Progenitor cell of endocrine pancreas (in vitro differentiated cells): ENCODE measurements at regions not wholly inside any gene's neighbourhood (a gene's known extent, or its start where the extent isn't known, plus 50 kb on each side); places are given as distances from the start of the nearest gene placed in this dataset.

ENCODE experiments used
- DNase-seq: peaks from one replicate; pipeline ENCODE4 v3.0.0; 2021; ENCODE audit warnings: low spot score; ENCODE audit not compliant: unreplicated experiment
- H3K27ac Mint-ChIP-seq: 2 replicates; pipeline ENCODE4 v1.8.0; 2021; ENCODE audit warnings: mild to moderate bottlenecking, moderate library complexity, mixed read lengths
- H3K27me3 Mint-ChIP-seq: 2 replicates; pipeline ENCODE4 v1.8.0; 2021; ENCODE audit warnings: mixed read lengths
- H3K36me3 Mint-ChIP-seq: 2 replicates; pipeline ENCODE4 v1.8.0; 2022; ENCODE audit warnings: mixed read lengths; ENCODE audit not compliant: insufficient read depth
- H3K4me1 Mint-ChIP-seq: 2 replicates; pipeline ENCODE4 v1.8.0; 2021; ENCODE audit warnings: low read depth, mixed read lengths
- H3K4me3 Mint-ChIP-seq: 2 replicates; pipeline ENCODE4 v1.8.0; 2021; ENCODE audit warnings: low read depth, mild to moderate bottlenecking, moderate library complexity, mixed read lengths
- H3K9me3 Mint-ChIP-seq: 2 replicates; pipeline ENCODE4 v1.8.0; 2021; ENCODE audit warnings: low read depth, mixed read lengths
- TF ChIP-seq, protein P1 (sequence below): fragments of 200-600 bp; sonication (generic); IDR thresholded peaks from one replicate; pipeline ENCODE4 v1.5.0; 2021; ENCODE audit warnings: antibody characterized with exemption, mild to moderate bottlenecking; ENCODE audit not compliant: unreplicated experiment

DNA sequence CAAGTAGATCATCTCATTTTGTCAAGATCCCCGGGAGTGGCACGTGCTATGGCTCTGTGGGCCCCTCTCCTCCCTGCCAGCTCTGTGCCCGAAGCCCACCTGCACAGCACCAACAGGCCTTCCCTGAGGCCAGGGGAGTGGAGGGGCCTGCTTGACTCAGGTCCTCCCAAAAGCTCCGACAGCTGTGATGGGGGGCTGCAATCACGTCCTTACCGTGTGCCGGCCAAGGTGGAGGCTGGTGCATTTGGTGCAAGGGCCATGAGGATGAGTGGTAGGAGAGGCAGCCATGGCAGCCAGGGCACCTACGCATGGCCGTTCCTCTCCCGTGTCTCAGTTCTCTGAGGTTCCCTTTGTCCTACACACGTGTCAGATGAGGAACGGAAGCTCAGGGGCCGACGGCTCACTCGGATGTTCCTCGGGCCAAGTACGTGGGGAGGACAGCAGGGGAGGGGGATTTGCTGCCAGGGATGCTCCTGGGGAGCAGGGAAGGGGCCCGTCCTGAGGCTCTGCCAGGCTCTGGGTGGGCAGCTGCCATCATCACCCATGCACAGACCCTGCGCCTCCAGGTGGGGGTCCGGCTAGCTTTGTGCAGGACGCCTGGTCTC lies 95.8 kb downstream of the HMX1 start:
- Mint-ChIP-seq H3K36me3 (no peaks in the 10 kb centered on the region), H3K27ac (no peak overlapping the region), H3K4me3 (no peak overlapping the region), H3K4me1 (peaks cover 10% of the 10 kb centered on the region), H3K27me3 (peaks cover 6% of the 10 kb centered on the region), H3K9me3 (no peaks in the 10 kb centered on the region)
- TF ChIP-seq, protein P1, sequence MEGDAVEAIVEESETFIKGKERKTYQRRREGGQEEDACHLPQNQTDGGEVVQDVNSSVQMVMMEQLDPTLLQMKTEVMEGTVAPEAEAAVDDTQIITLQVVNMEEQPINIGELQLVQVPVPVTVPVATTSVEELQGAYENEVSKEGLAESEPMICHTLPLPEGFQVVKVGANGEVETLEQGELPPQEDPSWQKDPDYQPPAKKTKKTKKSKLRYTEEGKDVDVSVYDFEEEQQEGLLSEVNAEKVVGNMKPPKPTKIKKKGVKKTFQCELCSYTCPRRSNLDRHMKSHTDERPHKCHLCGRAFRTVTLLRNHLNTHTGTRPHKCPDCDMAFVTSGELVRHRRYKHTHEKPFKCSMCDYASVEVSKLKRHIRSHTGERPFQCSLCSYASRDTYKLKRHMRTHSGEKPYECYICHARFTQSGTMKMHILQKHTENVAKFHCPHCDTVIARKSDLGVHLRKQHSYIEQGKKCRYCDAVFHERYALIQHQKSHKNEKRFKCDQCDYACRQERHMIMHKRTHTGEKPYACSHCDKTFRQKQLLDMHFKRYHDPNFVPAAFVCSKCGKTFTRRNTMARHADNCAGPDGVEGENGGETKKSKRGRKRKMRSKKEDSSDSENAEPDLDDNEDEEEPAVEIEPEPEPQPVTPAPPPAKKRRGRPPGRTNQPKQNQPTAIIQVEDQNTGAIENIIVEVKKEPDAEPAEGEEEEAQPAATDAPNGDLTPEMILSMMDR, result no peak
- DNase-seq, result no peak

DNA sequence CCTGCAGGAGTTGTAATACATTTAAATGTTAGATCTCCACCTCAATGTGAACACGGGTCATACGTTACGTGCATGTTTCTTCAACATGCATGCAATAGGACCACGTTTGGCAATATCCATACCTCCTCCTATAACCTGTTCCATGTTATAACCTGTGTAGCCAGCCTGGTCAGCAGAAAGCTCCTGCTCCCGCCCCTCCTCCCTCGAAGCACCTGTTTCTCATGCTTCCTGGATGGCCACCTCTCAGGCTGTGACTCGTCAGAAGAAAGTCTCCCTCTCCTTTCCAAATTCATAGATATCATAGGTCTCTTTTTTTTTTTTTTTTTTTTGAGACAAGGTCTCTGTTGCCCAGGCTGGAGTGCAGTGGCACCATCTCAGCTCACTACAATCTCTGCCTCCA lies 96.5 kb downstream of the HMX1 start:
- TF ChIP-seq, protein P1, result no peak
- Mint-ChIP-seq H3K27me3 (peaks cover 11% of the 10 kb centered on the region), H3K4me1 (peaks cover 7% of the 10 kb centered on the region), H3K9me3 (no peaks in the 10 kb centered on the region), H3K4me3 (no peak overlapping the region), H3K27ac (no peak overlapping the region), H3K36me3 (no peaks in the 10 kb centered on the region)
- no peak for DNase-seq

DNA sequence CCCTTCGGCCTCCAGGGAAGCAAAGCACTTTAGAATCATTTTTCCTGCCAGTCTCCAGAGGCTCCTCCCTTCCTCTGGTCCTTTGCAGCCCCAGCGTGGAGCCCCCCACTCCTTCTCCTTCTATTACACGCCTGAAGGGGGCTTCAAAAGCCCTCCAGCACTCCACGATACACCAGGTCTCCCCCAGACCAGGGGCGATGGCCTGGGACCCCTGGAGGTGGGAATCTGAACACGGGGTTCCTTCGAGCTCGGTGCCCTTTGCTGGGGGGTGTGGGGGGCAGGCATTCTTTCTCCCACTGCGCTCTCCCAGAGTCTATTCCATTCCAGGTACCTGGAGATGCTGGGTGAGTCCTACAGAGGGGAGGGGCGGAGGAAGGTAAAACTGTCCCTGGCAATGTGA lies 97.6 kb downstream of the HMX1 start:
- Mint-ChIP-seq H3K27ac (no peak overlapping the region), H3K4me1 (peaks cover 1% of the 10 kb centered on the region), H3K36me3 (no peaks in the 10 kb centered on the region), H3K9me3 (no peaks in the 10 kb centered on the region), H3K4me3 (no peak overlapping the region), H3K27me3 (peaks cover 17% of the 10 kb centered on the region)
- no peak for DNase-seq
- TF ChIP-seq, protein P1, result no peak

DNA sequence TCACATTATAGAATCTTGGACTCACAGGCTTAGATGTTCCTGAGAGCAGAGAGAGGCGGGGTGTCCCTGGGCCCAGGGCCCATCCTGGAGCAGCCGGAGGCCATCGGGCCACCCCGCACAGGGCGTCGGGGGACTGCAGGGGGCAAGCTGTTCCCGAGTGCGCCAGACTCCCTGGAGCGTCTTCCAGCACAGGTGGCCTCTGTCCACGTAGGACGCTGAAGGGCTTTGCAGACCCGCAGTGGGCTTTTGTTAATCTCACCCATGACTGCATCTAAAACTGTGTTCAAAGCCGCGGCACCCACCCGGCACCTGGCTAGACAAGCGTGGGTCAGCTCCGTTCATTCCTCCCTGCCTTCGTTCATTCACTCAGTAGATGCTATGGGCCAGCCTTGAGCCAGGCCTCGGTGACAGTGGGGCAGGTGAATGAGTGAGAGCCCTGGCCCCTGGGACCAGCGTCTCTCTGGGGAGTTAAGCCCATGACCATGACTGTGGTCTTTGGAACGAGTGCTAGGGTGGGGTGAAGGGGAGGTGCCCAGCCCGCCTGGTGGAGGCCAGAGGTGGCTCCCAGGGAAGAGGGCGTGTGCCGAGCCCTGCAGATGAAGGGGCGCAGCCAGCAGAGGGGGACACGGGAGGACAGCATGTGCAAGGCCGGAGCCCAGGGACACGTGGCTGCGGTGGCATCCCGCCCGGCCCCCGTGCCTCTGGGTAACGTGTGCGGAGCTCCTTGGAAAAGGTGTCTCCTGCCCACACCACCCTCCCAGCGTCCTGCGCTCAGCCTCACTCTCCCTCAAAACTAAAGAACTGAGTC lies 98.3 kb downstream of the HMX1 start:
- TF ChIP-seq, protein P1, result no peak
- H3K9me3 Mint-ChIP-seq, result no peaks in the 10 kb centered on the region
- no peak for DNase-seq
- H3K27me3 Mint-ChIP-seq, result peaks cover 20% of the 10 kb centered on the region
- H3K4me3 Mint-ChIP-seq, result no peak overlapping the region
- H3K27ac Mint-ChIP-seq, result no peak overlapping the region
- H3K4me1 Mint-ChIP-seq, result no peaks in the 10 kb centered on the region
- H3K36me3 Mint-ChIP-seq, result no peaks in the 10 kb centered on the region

DNA sequence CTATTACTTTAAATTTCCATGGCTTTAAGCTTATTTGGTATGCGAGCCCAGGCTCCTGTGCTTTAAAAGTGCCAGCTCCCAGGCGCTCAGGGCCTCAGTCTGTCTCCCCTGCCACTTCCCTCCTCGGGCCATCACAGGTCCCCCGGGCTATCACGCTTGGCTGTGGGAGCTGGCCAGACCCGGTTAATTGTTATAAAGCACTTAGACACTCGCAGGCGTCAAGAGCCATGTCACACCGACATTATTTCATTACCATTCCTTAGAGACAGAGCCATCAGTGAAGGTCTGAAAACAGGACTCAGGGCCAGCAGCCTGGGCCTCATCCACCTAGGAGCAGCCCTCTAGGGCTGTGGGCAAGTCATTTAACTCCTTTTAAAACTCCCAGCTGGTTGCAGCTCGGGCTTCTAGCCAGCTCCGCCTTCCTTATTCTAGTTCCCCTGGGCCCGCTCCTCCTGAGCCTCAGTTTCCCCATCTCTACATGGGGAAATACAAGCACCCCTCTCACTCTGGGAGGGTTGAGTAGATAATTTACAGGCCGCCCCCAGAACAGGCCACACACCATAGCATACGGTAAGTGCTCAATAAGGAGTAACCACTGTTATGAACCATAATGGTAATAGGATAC lies 99.0 kb downstream of the HMX1 start:
- Mint-ChIP-seq H3K4me3 (no peak overlapping the region), H3K9me3 (no peaks in the 10 kb centered on the region), H3K27me3 (peaks cover 23% of the 10 kb centered on the region), H3K27ac (no peak overlapping the region), H3K36me3 (no peaks in the 10 kb centered on the region), H3K4me1 (no peaks in the 10 kb centered on the region)
- TF ChIP-seq, protein P1, result no peak
- DNase-seq, result no peak
